ENCODE measurements at regions not wholly inside any gene's neighbourhood (a gene's known extent, or its start where the extent isn't known, plus 50 kb on each side); places are given as distances from the start of the nearest gene placed in this dataset.

GRCh38 chr2:220346919-220347318 lies 719.5 kb downstream of the SLC4A3 start:
- TF ChIP-seq, protein P1, sequence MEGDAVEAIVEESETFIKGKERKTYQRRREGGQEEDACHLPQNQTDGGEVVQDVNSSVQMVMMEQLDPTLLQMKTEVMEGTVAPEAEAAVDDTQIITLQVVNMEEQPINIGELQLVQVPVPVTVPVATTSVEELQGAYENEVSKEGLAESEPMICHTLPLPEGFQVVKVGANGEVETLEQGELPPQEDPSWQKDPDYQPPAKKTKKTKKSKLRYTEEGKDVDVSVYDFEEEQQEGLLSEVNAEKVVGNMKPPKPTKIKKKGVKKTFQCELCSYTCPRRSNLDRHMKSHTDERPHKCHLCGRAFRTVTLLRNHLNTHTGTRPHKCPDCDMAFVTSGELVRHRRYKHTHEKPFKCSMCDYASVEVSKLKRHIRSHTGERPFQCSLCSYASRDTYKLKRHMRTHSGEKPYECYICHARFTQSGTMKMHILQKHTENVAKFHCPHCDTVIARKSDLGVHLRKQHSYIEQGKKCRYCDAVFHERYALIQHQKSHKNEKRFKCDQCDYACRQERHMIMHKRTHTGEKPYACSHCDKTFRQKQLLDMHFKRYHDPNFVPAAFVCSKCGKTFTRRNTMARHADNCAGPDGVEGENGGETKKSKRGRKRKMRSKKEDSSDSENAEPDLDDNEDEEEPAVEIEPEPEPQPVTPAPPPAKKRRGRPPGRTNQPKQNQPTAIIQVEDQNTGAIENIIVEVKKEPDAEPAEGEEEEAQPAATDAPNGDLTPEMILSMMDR (conservative IDR thresholded peaks at IDR 0.05; ENCODE audit: low read depth, low read length): no peak
- TF ChIP-seq EZH2 (IDR thresholded peaks at IDR 0.05; ENCODE audit: low read length, unreplicated experiment) (no peak), EZH2phosphoT487 (IDR thresholded peaks at IDR 0.05; ENCODE audit: borderline replicate concordance, low read length) (no peak)
